Mesenchymal stem cell (in vitro differentiated cells and primary cell): ENCODE measurements at regions not wholly inside any gene's neighbourhood (a gene's known extent, or its start where the extent isn't known, plus 50 kb on each side); places are given as distances from the start of the nearest gene placed in this dataset.

Experiments
- DNase-seq: peaks from one replicate; pipeline ENCODE4 v3.0.0-alpha.2; 2013
- H2AFZ ChIP-seq: one replicate; pipeline ENCODE4 v1.6.1; 2013; ENCODE audit warnings: low read depth, mild to moderate bottlenecking, control low read depth, inconsistent platforms, low read length, moderate library complexity
- H2AK5ac ChIP-seq: 2 replicates; pipeline ENCODE4 v1.6.1; 2013; ENCODE audit warnings: low read length, moderate library complexity, mild to moderate bottlenecking, inconsistent platforms; ENCODE audit not compliant: severe bottlenecking
- H2BK120ac ChIP-seq: one replicate; pipeline ENCODE4 v1.6.1; 2013; ENCODE audit warnings: low read depth, mild to moderate bottlenecking, inconsistent platforms, low read length, moderate library complexity
- H2BK12ac ChIP-seq, 2 experiments: one replicate each; pipeline ENCODE4 v1.6.1; 2013; ENCODE audit warnings: inconsistent platforms in 2 of 2, low read length in 2 of 2, mild to moderate bottlenecking in 2 of 2, moderate library complexity in 2 of 2, control low read depth in 1 of 2
- H2BK15ac ChIP-seq: one replicate; pipeline ENCODE4 v1.6.1; 2013; ENCODE audit warnings: mild to moderate bottlenecking, low read depth, inconsistent platforms; ENCODE audit not compliant: poor library complexity, severe bottlenecking
- H2BK5ac ChIP-seq: 2 replicates; pipeline ENCODE4 v1.6.1; 2013; ENCODE audit warnings: low read depth, mild to moderate bottlenecking, low read length, control low read depth, inconsistent platforms; ENCODE audit not compliant: poor library complexity, severe bottlenecking
- H3K14ac ChIP-seq, 2 experiments: one replicate each; pipeline ENCODE4 v1.6.1; 2013; ENCODE audit warnings: inconsistent platforms in 2 of 2, low read length in 2 of 2, control low read depth in 1 of 2, mild to moderate bottlenecking in 1 of 2, moderate library complexity in 1 of 2
- H3K18ac ChIP-seq, 2 experiments: one replicate each; pipeline ENCODE4 v1.6.1; 2013; ENCODE audit warnings: inconsistent platforms in 2 of 2, low read length in 2 of 2, control low read depth in 1 of 2, low read depth in 1 of 2, mild to moderate bottlenecking in 1 of 2
- H3K23ac ChIP-seq, 2 experiments: one replicate each; pipeline ENCODE4 v1.6.1; 2013; ENCODE audit warnings: inconsistent platforms in 2 of 2, low read length in 2 of 2, mild to moderate bottlenecking in 2 of 2, moderate library complexity in 2 of 2, control low read depth in 1 of 2
- H3K27ac ChIP-seq: 2 replicates; pipeline ENCODE4 v1.5.1; 2013; ENCODE audit warnings: mild to moderate bottlenecking, moderate library complexity, low read length, control low read depth, inconsistent platforms; ENCODE audit not compliant: poor library complexity, severe bottlenecking
- H3K27me3 ChIP-seq, 2 experiments: 2 replicates each; pipeline versions ENCODE4 v1.6.1 to v1.7.0; 2013; ENCODE audit warnings: low read length in 2 of 2, mild to moderate bottlenecking in 2 of 2, moderate library complexity in 2 of 2, control low read depth in 1 of 2, inconsistent platforms in 1 of 2; ENCODE audit not compliant: control insufficient read depth in 1 of 2, insufficient read depth in 1 of 2
- H3K36me3 ChIP-seq, 2 experiments: 2 replicates each; pipeline versions ENCODE4 v1.6.1 to v1.7.0; 2013; ENCODE audit warnings: low read length in 2 of 2, control low read depth in 1 of 2, inconsistent platforms in 1 of 2, low read depth in 1 of 2, mild to moderate bottlenecking in 1 of 2; ENCODE audit not compliant: insufficient read depth in 2 of 2, control insufficient read depth in 1 of 2
- H3K4ac ChIP-seq, 2 experiments: one replicate each; pipeline ENCODE4 v1.6.1; 2013; ENCODE audit warnings: inconsistent platforms in 2 of 2, low read length in 2 of 2, mild to moderate bottlenecking in 2 of 2, moderate library complexity in 2 of 2, control low read depth in 1 of 2, low read depth in 1 of 2
- H3K4me1 ChIP-seq: 2 replicates; pipeline ENCODE4 v1.6.1; 2013; ENCODE audit warnings: low read depth, low read length, control low read depth; ENCODE audit not compliant: control insufficient read depth, insufficient read depth
- H3K4me2 ChIP-seq: 2 replicates; pipeline ENCODE4 v1.6.1; 2013; ENCODE audit warnings: low read length, mild to moderate bottlenecking, inconsistent platforms; ENCODE audit not compliant: poor library complexity, severe bottlenecking
- H3K4me3 ChIP-seq, 2 experiments: 2 replicates each; pipeline versions ENCODE4 v1.5.1 to v1.7.0; 2013; ENCODE audit warnings: low read length in 2 of 2, mild to moderate bottlenecking in 2 of 2, control low read depth in 1 of 2, low read depth in 1 of 2; ENCODE audit not compliant: insufficient read depth in 1 of 2
- H3K79me1 ChIP-seq: replicated peaks from 2 replicates; pipeline ENCODE4 v1.6.1; 2013; ENCODE audit warnings: mild to moderate bottlenecking, control low read depth, low read length, inconsistent platforms; ENCODE audit not compliant: poor library complexity, severe bottlenecking
- H3K9ac ChIP-seq: 2 replicates; pipeline ENCODE4 v1.7.0; 2013; ENCODE audit warnings: mild to moderate bottlenecking, low read length, moderate library complexity
- H3K9me3 ChIP-seq: 2 replicates; pipeline ENCODE4 v1.7.0; 2013; ENCODE audit warnings: mild to moderate bottlenecking, low read length; ENCODE audit not compliant: control insufficient read depth
- H4K8ac ChIP-seq: one replicate; pipeline ENCODE4 v1.6.1; 2013; ENCODE audit warnings: inconsistent platforms, mild to moderate bottlenecking, low read length, moderate library complexity
- H4K91ac ChIP-seq: one replicate; pipeline ENCODE4 v1.6.1; 2013; ENCODE audit warnings: mild to moderate bottlenecking, low read length, inconsistent platforms
- WGBS: methylation state at CpG from one replicate; pipeline ENCODE4 v1.1.7; 2013; ENCODE audit warnings: mixed read lengths; 5-methylcytosine and 5-hydroxymethylcytosine counted together

- H4K91ac ChIP-seq, result no peak overlapping the region
- no peak overlapping the region for H3K4me2 ChIP-seq
- no peak overlapping the region for H2BK120ac ChIP-seq
- H2BK15ac ChIP-seq, result no peak overlapping the region
- no peaks in the 10 kb centered on the region for H3K9me3 ChIP-seq
- H3K4me3 ChIP-seq, result no peak overlapping the region
- H2AFZ ChIP-seq, result no peak overlapping the region
- no peak overlapping the region for H3K9ac ChIP-seq
- no peak overlapping the region for H3K4ac ChIP-seq
- no peak overlapping the region for H2AK5ac ChIP-seq
- no peak overlapping the region for H4K8ac ChIP-seq
- H3K18ac ChIP-seq, result no peak overlapping the region
- DNase-seq, result no peak
- H3K27ac ChIP-seq, result no peak overlapping the region
- H3K27me3 ChIP-seq, result no peaks in the 10 kb centered on the region
- H3K36me3 ChIP-seq, result no peaks in the 10 kb centered on the region
- peaks cover 3% of the 10 kb centered on the region for H3K4me1 ChIP-seq
- no peaks in the 10 kb centered on the region for H3K79me1 ChIP-seq
- no peak overlapping the region for H2BK5ac ChIP-seq
- H2BK12ac ChIP-seq, result no peak overlapping the region
- H3K23ac ChIP-seq, result no peak overlapping the region
- no peak overlapping the region for H3K14ac ChIP-seq
Observed at GRCh38 chr2:133739039-133739438, 170.8 kb upstream of the NCKAP5 start.

- no peak overlapping the region for H2BK5ac ChIP-seq
- no peaks in the 10 kb centered on the region for H3K36me3 ChIP-seq
- no peak overlapping the region for H3K4me3 ChIP-seq
- no peaks in the 10 kb centered on the region for H3K27me3 ChIP-seq
- H3K23ac ChIP-seq, result no peak overlapping the region
- H3K18ac ChIP-seq, result no peak overlapping the region
- no peak overlapping the region for H4K8ac ChIP-seq
- DNase-seq, result no peak
- no peak overlapping the region for H3K27ac ChIP-seq
- H3K9me3 ChIP-seq, result no peaks in the 10 kb centered on the region
- peaks cover 3% of the 10 kb centered on the region for H3K4me1 ChIP-seq
- H3K14ac ChIP-seq, result no peak overlapping the region
- no peak overlapping the region for H3K9ac ChIP-seq
- no peak overlapping the region for H2BK120ac ChIP-seq
- H4K91ac ChIP-seq, result no peak overlapping the region
- no peak overlapping the region for H2BK15ac ChIP-seq
- H2BK12ac ChIP-seq, result no peak overlapping the region
- H3K4me2 ChIP-seq, result no peak overlapping the region
- 100% methylated on average over 1 of the region's 1 CpG for WGBS
- no peak overlapping the region for H2AK5ac ChIP-seq
- H3K4ac ChIP-seq, result no peak overlapping the region
- H3K79me1 ChIP-seq, result no peaks in the 10 kb centered on the region
- no peak overlapping the region for H2AFZ ChIP-seq
Observed at GRCh38 chr2:133740500-133740899, 172.2 kb upstream of the NCKAP5 start.

- H3K18ac ChIP-seq, result no peak overlapping the region
- H4K91ac ChIP-seq, result no peak overlapping the region
- no peak overlapping the region for H2AK5ac ChIP-seq
- no peaks in the 10 kb centered on the region for H3K79me1 ChIP-seq
- WGBS, result 90% methylated on average over 2 of the region's 3 CpGs
- no peak overlapping the region for H2BK12ac ChIP-seq
- H3K23ac ChIP-seq, result no peak overlapping the region
- DNase-seq, result no peak
- H2AFZ ChIP-seq, result no peak overlapping the region
- H3K9me3 ChIP-seq, result no peaks in the 10 kb centered on the region
- H3K27ac ChIP-seq, result no peak overlapping the region
- no peak overlapping the region for H3K4me2 ChIP-seq
- H3K36me3 ChIP-seq, result no peaks in the 10 kb centered on the region
- H3K4ac ChIP-seq, result no peak overlapping the region
- H4K8ac ChIP-seq, result no peak overlapping the region
- peak overlapping the region in 1 of 2 experiments; percentile 44 for H3K14ac ChIP-seq
- no peak overlapping the region for H2BK5ac ChIP-seq
- H2BK15ac ChIP-seq, result no peak overlapping the region
- no peak overlapping the region for H3K4me3 ChIP-seq
- no peaks in the 10 kb centered on the region for H3K27me3 ChIP-seq
- no peak overlapping the region for H2BK120ac ChIP-seq
- peaks cover 1% of the 10 kb centered on the region for H3K4me1 ChIP-seq
- H3K9ac ChIP-seq, result no peak overlapping the region
Observed at GRCh38 chr2:133748007-133748700, 179.9 kb upstream of the NCKAP5 start.

- Histone ChIP-seq H2BK5ac (no peak overlapping the region), H3K4me3 (no peak overlapping the region), H2BK120ac (no peak overlapping the region), H3K14ac (no peak overlapping the region), H3K23ac (no peak overlapping the region), H3K4ac (no peak overlapping the region), H3K36me3 (no peaks in the 10 kb centered on the region), H2AK5ac (no peak overlapping the region), H3K79me1 (no peaks in the 10 kb centered on the region), H2AFZ (no peak overlapping the region), H2BK12ac (no peak overlapping the region), H3K27ac (no peak overlapping the region), H4K91ac (no peak overlapping the region), H3K4me2 (no peak overlapping the region), H2BK15ac (no peak overlapping the region), H3K9ac (no peak overlapping the region), H3K4me1 (no peaks in the 10 kb centered on the region), H3K9me3 (no peaks in the 10 kb centered on the region), H3K27me3 (no peaks in the 10 kb centered on the region), H3K18ac (no peak overlapping the region), H4K8ac (no peak overlapping the region)
- no peak for DNase-seq
- 85% methylated on average over 2 of the region's 2 CpGs for WGBS
Observed at GRCh38 chr2:133753665-133754064, 185.4 kb upstream of the NCKAP5 start.
